ENCODE measurements at regions not wholly inside any gene's neighbourhood (a gene's known extent, or its start where the extent isn't known, plus 50 kb on each side); places are given as distances from the start of the nearest gene placed in this dataset.
A peak's percentile ranks its signal among the peaks of the same experiment; 100 is the strongest.

DNA sequence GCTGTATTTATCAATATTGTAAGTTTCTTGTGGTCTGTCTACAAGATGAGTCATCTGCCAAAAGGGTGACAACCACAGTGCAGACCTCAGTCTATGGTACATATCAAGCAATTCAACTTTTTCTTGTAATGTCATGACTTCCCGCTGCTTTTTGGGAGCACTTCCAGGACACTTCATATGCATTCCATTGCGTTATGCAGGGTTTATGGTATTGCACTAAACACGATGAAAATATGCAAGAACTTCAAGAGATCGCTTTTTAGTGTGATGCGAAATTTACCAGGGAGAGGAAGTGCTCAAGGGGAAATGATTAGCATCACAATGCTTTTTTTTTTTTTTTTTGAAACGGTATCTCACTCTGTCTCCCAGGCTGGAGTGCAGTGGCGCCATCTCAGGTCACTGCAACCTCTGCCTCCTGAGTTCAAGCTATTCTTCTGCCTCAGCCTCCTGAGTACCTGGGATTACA lies 166.5 kb downstream of the TFAP2A start:
- DNase-seq (ENCODE audit: low spot score), result peak; percentile 50

GRCh38 chr6:10237298-10238038 lies 177.4 kb downstream of the TFAP2A start:
- DNase-seq (ENCODE audit: low spot score), result peak; percentile 64

DNA sequence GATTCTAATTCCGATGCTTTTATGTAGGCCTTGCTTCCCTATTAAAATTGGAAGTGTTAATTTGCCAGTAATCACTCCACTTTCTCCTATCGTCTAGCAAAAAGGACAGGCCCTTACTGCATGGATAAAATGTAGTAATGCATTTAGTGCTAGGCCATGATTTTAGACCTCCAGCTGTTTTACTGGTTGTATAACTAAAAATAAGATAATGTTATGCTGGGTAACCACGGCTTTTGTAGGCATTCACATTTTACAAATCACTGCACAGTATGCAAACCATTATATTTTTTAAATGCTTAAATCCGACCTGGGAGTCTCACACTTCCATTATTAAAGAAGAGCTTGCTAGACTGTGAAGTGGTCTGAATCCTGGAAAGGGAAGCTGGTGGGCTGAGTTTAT lies 179.5 kb downstream of the TFAP2A start:
- no peak for DNase-seq (ENCODE audit: low spot score)

- DNase-seq (ENCODE audit: low spot score), result no peak
Measured at GRCh38 chr6:10230531-10230930, 184.3 kb downstream of the TFAP2A start.

- DNase-seq (ENCODE audit: low spot score), result no peak
Measured at GRCh38 chr6:10223841-10224240, 191.0 kb downstream of the TFAP2A start.

DNA sequence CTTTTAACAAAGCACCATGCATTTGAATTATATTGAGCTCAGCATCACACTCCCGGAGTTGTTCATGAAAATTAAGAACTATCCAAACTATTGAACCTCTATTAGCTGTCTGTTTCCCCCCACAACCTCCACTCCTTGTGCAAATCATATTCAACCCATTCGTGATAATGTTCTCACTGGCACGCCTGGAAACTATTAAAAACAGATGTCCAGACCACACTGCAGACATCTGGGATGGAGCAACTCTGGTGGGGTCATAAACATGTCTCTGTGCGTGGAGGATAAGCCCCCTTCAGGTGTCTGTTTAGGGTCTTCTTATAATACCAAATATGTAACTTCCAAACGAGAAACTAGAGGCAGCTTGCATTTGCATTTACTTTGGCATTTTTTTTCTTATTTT lies 193.7 kb downstream of the TFAP2A start:
- no peak for DNase-seq (ENCODE audit: low spot score)

DNA sequence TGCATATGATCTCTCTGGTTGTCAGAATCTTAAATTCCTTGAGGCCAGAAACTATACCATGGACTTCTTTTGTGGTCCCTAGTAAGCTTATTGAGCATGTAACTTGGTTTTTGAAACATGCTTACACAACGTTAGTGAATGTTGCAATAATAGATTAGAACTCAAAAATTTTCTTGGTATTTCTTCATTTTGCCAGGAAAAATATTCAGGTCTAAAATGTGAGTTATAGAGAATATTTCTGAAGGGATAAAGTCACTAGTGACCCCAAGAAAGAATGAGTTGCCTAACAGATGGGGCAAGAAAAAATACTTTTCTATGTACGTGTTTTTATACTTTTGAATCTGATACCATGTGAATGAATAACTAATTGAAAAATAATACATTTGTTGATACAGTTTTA lies 195.4 kb downstream of the TFAP2A start:
- no peak for DNase-seq (ENCODE audit: low spot score)

DNA sequence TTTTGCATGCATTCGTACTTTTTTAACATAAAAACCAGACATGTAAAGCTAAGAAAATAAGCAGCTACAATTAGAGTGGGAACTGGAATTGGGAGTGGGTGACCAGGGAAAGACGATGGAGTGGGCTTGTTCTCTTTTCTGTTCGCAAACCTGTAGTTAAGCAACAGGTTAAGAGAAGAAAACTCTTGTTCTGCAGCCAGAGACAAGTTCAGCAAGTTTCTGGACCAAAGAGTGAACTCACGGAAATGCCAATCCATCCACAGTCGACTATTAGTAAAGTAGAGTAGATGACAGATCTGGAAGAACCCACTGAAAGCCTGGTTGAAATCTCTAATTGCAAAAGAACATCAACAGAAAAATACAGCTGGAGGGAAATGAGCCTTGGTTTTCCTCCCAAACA lies 197.8 kb downstream of the TFAP2A start:
- no peak for DNase-seq (ENCODE audit: low spot score)

DNA sequence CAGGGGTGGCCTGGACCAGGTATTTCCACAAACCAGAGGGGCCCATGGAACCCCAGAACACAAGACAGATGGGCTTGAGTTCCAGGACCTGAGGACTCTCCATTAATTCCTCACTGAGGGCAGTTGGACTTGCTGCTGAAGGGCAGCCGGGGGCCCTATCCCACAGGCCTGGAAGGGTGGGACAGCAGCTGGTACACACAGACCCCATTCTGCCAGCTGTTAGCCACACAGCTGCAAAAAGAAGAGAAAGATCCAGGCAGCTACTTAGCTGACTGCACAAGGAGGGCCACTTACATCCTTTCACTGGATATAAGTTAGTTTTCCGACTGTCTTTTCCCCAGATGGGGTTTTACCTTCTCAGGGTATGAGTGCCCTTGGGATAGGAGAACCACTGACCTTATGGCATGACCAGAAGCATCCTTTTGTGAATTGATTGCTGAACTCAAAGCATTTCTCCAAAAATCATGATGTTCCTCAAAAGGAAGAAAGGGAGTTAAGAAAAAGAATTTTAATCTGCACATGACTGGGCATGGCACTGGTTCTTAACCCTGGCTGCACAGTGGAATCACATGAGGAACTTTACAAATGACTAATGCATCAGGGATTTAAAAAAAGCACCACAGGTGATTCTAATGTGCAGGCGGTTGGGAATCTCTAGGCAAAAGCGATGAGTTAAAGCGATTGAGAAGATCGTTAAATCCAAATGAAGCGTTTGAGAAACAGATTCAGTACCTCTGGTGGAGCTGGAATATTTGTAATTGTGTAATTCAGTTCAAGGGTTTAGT lies 199.4 kb downstream of the TFAP2A start:
- DNase-seq (ENCODE audit: low spot score), result no peak

GRCh38 chr6:10210052-10210451 lies 204.8 kb downstream of the TFAP2A start:
- DNase-seq (ENCODE audit: low spot score), result peak; percentile 18

- no peak for DNase-seq (ENCODE audit: low spot score)
Measured at GRCh38 chr6:10205892-10206291, 209.0 kb downstream of the TFAP2A start.

DNA sequence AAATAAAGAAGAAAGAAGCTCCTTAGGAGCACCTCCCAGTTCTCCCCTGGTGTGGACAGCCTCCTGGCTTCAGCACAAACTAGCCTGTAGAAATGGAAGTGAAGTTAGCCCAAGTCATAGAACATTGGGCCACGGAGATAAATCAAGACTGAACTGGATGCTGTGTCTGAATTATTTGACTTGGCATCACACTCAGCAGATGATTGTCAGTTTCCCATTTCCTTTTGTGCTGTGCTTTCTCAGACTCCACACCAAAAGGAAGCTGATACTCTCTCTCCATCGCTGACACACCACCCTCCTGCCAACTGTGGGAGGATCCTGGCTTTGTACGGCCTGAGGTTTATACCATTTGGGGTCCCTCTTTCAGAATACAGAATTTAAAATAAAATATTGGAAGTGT lies 209.8 kb downstream of the TFAP2A start:
- DNase-seq (ENCODE audit: low spot score), result no peak

GRCh38 chr6:10203651-10204050 lies 211.2 kb downstream of the TFAP2A start:
- DNase-seq (ENCODE audit: low spot score), result no peak

DNA sequence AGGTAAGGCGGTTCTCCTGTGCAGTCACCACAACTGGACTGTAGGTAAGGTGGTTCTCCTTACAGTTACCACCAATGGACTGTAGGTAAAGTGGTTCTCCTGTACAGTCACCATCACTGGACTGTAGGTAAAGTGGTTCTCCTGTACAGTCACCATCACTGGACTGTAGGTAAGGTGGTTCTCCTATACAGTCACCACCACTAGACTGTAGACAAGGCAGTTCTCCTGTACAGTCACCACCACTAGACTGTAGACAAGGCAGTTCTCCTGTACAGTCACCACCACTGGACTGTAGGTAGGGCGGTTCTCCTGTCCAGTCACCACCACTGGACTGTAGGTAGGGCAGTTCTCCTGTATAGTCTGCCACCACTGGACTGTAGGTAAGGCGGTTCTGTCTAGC lies 212.3 kb downstream of the TFAP2A start:
- DNase-seq (ENCODE audit: low spot score), result no peak

- no peak for DNase-seq (ENCODE audit: low spot score)
Measured at GRCh38 chr6:10201606-10202510, 213.0 kb downstream of the TFAP2A start.

DNA sequence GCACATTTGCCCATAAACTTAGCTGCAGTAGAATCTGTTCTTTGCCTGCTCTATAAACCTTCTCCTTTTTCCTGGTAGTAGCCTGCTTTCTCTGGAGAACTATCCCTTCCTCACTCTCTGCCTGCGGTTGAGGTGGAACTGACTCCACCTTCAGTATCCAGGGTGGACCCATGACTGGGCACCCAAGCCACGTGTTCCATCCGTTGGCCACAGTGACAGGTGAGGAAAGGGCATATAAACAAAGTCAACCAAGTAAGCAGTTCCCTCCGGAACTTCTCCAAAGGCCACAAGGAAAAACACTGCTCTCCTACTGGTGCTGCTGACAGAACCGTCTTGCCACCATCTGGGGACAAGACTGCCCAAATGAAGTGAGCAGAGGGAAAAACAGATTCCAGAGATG lies 218.8 kb downstream of the TFAP2A start:
- DNase-seq (ENCODE audit: low spot score), result no peak

GRCh38 chr6:10194816-10195672 lies 219.8 kb downstream of the TFAP2A start:
- peak; percentile 17 for DNase-seq (ENCODE audit: low spot score)

- DNase-seq (ENCODE audit: low spot score), result no peak
Measured at GRCh38 chr6:10193321-10193720, 221.6 kb downstream of the TFAP2A start.

GRCh38 chr6:10190042-10190441 lies 224.8 kb downstream of the TFAP2A start:
- DNase-seq (ENCODE audit: low spot score), result no peak

DNA sequence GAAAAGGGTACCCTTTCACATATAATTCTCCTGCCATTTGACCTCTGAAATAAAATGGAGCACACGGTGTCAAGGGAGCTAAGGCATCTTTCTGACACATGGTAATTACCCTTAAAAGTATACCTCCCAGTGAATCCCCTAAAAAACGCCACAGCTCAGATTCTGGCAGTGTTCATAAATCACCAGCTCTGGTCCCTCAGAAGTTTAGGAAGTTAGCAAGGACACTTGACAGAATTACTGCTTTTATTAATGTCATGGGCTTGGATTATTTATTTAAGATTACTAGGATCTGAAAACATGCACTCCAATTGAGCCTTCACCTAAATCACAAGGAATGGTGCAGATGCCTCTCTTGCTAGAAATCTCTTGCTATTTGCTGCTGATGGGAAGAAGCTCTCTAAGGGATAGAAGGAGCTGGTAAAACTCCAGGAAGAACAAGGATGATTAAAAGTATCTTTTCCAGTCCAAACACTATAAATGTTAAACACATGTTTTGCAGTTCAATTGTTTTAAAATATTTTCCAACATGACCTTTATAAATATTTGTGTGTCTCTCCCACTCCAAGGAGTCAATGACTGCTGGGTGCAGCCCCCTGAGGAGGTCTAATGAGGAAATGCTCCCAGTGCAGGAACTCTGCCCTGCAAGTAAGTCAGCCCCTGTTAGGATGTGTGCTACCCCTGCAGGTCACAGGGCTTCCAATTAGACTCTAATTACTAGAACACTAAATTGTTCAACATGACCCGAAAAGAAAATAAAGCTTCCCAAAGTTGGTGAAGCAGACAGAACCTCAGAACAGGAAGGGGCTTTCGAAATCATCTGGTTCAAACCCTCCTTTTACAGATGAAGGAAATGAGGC lies 230.3 kb downstream of the TFAP2A start:
- DNase-seq (ENCODE audit: low spot score), result no peak
